ENCODE measurements at regions not wholly inside any gene's neighbourhood (a gene's known extent, or its start where the extent isn't known, plus 50 kb on each side); places are given as distances from the start of the nearest gene placed in this dataset.

- no peak overlapping the region for H3K4me3 Mint-ChIP-seq
- peaks cover 3% of the 10 kb centered on the region for H3K27me3 Mint-ChIP-seq
- no peaks in the 10 kb centered on the region for H3K36me3 Mint-ChIP-seq
- H3K27ac Mint-ChIP-seq = no peak overlapping the region
- H3K4me1 Mint-ChIP-seq = no peaks in the 10 kb centered on the region
- H3K9me3 Mint-ChIP-seq = peaks cover 10% of the 10 kb centered on the region
Measured at GRCh38 chr12:125704803-125705202, 639.6 kb downstream of the AACS start.

- H3K4me3 Mint-ChIP-seq = no peak overlapping the region
- H3K9me3 Mint-ChIP-seq = peaks cover 13% of the 10 kb centered on the region
- no peak overlapping the region for H3K27ac Mint-ChIP-seq
- H3K27me3 Mint-ChIP-seq = no peaks in the 10 kb centered on the region
- H3K36me3 Mint-ChIP-seq = peaks cover 7% of the 10 kb centered on the region
- no peaks in the 10 kb centered on the region for H3K4me1 Mint-ChIP-seq
Measured at GRCh38 chr12:125720961-125721360, 655.7 kb downstream of the AACS start.

DNA sequence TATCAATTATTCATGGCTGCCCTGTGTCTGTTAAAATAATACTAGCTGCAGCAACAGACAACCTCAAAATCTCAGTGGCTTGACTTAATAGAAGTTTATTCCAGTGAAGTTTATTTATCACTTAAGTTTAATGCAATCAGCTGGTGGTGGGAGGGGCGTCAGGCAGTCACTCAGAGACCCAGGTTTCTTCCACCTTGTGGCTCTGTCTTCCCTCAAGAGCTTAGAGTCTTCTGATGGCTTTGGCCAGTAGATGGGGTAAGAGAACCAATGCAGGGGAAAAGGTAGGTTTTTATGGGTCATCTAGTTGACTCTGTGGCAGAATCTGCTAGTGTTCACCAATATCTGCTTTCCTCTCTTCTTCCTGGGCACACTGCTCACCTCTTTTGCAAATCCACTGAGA lies 668.9 kb downstream of the AACS start:
- Mint-ChIP-seq H3K4me1 (no peaks in the 10 kb centered on the region), H3K9me3 (no peaks in the 10 kb centered on the region), H3K36me3 (no peaks in the 10 kb centered on the region), H3K27me3 (no peaks in the 10 kb centered on the region), H3K27ac (no peak overlapping the region), H3K4me3 (no peak overlapping the region)

GRCh38 chr12:125738211-125738610 lies 673.0 kb downstream of the AACS start:
- H3K27ac Mint-ChIP-seq = no peak overlapping the region
- no peaks in the 10 kb centered on the region for H3K4me1 Mint-ChIP-seq
- no peak overlapping the region for H3K4me3 Mint-ChIP-seq

DNA sequence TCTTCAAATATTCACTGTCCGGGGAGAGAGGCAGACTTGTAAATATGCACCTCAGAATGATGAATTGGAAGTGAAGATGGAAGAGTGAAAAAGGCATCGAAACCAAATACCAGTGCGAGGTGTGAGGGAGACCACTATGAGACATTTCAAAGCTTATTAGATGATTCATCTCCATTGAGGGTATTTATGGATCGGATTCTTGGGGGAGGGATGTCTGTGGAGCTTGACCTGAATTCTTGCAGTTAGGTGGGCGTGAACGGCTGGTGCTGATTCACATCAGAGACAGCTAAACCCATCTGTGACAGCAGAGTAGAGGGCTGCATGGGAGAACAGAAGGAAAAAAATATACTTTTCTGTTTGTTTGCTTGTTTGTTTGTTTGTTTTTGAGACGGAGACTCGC lies 677.2 kb downstream of the AACS start:
- H3K4me1 Mint-ChIP-seq = no peaks in the 10 kb centered on the region
- H3K9me3 Mint-ChIP-seq = peaks cover 12% of the 10 kb centered on the region
- H3K27ac Mint-ChIP-seq = no peak overlapping the region
- H3K4me3 Mint-ChIP-seq = no peak overlapping the region
- no peaks in the 10 kb centered on the region for H3K36me3 Mint-ChIP-seq
- H3K27me3 Mint-ChIP-seq = no peaks in the 10 kb centered on the region

More at GRCh38 chr12:125738211-125738610, 673.0 kb downstream of the AACS start:
- no peaks in the 10 kb centered on the region for H3K27me3 Mint-ChIP-seq
- no peaks in the 10 kb centered on the region for H3K36me3 Mint-ChIP-seq
- peaks cover 12% of the 10 kb centered on the region for H3K9me3 Mint-ChIP-seq

GRCh38 chr12:125744201-125744600 lies 679.0 kb downstream of the AACS start:
- no peaks in the 10 kb centered on the region for H3K27me3 Mint-ChIP-seq
- H3K36me3 Mint-ChIP-seq = no peaks in the 10 kb centered on the region
- no peak overlapping the region for H3K27ac Mint-ChIP-seq
- H3K4me3 Mint-ChIP-seq = no peak overlapping the region
- H3K4me1 Mint-ChIP-seq = no peaks in the 10 kb centered on the region
- peaks cover 12% of the 10 kb centered on the region for H3K9me3 Mint-ChIP-seq

DNA sequence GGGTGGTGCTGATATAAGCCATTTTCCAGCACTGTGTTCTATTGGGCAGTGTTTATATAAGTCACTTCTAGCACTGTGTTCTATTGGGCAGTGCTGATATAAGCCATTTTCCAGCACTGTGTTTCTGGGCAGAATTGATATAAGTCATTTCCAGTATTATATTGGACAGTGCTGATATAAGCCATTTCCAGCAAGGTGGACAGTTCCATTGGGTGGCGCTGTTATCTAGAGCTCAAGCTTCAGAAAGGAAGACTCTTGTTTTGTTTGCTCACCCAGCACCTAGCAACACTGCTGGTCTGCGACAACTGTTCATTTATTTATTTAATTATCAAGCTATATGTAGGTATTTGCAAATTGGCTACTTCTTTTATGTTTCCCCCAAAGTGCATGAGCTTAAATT lies 690.3 kb downstream of the AACS start:
- Mint-ChIP-seq H3K4me1 (no peaks in the 10 kb centered on the region), H3K27ac (no peak overlapping the region)

DNA sequence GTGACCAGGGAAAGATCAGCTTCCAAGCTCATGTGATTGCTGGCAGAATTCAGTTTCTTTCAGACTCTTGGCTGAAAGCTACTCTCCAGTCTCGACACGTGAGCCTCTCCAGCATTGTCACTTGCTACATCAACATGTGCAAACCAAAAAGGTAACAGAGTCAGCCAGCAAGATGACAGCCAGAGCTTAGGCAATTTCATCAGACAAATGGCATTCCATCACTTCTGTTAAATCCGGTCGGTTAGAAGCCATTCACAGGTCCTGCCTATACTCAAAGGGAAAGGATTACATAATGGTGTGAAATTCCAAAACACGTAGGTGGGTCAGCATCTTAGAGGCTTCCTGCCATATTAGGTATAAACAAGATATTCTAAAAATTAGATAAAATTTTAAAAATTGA lies 700.9 kb downstream of the AACS start:
- Mint-ChIP-seq H3K9me3 (no peaks in the 10 kb centered on the region), H3K4me3 (no peak overlapping the region), H3K4me1 (no peaks in the 10 kb centered on the region)

More for the DNA sequence above, 690.3 kb downstream of the AACS start:
- Mint-ChIP-seq H3K27me3 (peaks cover 1% of the 10 kb centered on the region), H3K4me3 (no peak overlapping the region), H3K36me3 (no peaks in the 10 kb centered on the region), H3K9me3 (no peaks in the 10 kb centered on the region)

DNA sequence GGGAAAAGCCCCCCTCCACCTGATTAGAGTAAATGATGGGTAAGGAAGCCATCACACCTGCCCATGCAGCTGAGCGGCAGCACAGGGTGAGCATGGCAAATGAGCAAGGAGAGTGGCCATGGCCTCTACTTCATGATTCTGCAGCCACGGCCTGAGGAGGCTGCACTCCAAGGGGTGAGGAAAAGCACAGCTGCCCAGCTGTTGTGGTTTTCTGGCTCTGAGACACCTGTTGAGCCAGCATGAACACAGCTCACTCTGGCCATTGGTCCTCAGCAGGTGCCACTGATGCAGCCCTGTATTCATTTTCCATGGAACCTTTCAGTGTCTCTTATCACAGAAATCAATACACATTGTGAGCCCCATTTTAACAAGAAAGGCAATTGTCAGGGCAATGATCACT lies 707.2 kb downstream of the AACS start:
- Mint-ChIP-seq H3K9me3 (peaks cover 4% of the 10 kb centered on the region), H3K4me3 (no peak overlapping the region), H3K27me3 (no peaks in the 10 kb centered on the region), H3K4me1 (no peaks in the 10 kb centered on the region), H3K27ac (no peak overlapping the region), H3K36me3 (no peaks in the 10 kb centered on the region)

More for the DNA sequence above, 700.9 kb downstream of the AACS start:
- Mint-ChIP-seq H3K27ac (no peak overlapping the region), H3K27me3 (no peaks in the 10 kb centered on the region), H3K36me3 (no peaks in the 10 kb centered on the region)

GRCh38 chr12:125773033-125773640 lies 707.9 kb downstream of the AACS start:
- Mint-ChIP-seq H3K27me3 (no peaks in the 10 kb centered on the region), H3K4me3 (no peak overlapping the region), H3K36me3 (no peaks in the 10 kb centered on the region), H3K4me1 (no peaks in the 10 kb centered on the region), H3K27ac (no peak overlapping the region), H3K9me3 (peaks cover 9% of the 10 kb centered on the region)

GRCh38 chr12:125775507-125775906 lies 710.3 kb downstream of the AACS start:
- Mint-ChIP-seq H3K4me1 (no peaks in the 10 kb centered on the region), H3K4me3 (no peak overlapping the region), H3K36me3 (no peaks in the 10 kb centered on the region), H3K27me3 (no peaks in the 10 kb centered on the region), H3K9me3 (peaks cover 9% of the 10 kb centered on the region), H3K27ac (no peak overlapping the region)

GRCh38 chr12:125776212-125776611 lies 711.0 kb downstream of the AACS start:
- H3K27ac Mint-ChIP-seq = no peak overlapping the region
- no peak overlapping the region for H3K4me3 Mint-ChIP-seq
- no peaks in the 10 kb centered on the region for H3K36me3 Mint-ChIP-seq
- H3K9me3 Mint-ChIP-seq = peaks cover 9% of the 10 kb centered on the region
- H3K27me3 Mint-ChIP-seq = no peaks in the 10 kb centered on the region
- no peaks in the 10 kb centered on the region for H3K4me1 Mint-ChIP-seq

DNA sequence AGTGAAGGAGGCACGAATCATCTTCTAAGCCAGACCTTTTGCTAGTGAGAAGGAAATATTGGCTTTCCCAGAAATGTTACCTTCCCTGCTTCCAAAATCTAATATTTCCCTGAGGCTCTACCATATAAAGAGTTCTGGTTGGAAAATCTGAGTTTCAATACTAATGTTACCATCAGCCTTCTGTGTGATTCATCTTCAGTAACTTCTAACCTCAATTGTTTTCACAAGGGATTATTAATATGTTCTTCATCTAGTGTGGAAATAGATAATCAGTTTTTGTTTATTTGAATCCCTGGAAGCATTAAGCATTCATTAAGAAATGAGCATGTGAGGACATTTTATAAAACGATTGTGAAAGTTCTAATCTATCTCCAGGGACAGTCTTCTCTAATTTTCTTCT lies 720.9 kb downstream of the AACS start:
- Mint-ChIP-seq H3K36me3 (no peaks in the 10 kb centered on the region), H3K4me1 (no peaks in the 10 kb centered on the region), H3K4me3 (no peak overlapping the region), H3K27ac (no peak overlapping the region), H3K27me3 (no peaks in the 10 kb centered on the region), H3K9me3 (no peaks in the 10 kb centered on the region)

DNA sequence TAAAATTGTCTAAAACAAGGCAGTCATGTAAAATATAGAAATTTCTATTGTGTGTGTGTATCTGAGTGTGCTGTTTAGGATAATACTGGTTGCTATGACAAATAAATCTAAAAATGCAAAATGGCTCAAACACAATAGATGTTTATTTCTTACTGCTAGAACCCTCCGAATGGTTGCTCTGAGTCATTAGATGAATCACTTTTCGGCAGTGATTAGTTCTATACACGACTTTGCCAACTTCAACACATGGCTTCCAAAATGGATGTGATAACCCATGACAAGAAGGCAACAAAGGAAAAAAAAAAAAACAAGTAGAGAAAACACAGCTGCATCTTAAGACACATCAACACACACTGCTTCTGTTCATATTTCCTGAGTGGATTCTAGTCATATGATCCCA lies 729.2 kb downstream of the AACS start:
- peaks cover 5% of the 10 kb centered on the region for H3K9me3 Mint-ChIP-seq
- no peaks in the 10 kb centered on the region for H3K27me3 Mint-ChIP-seq
- no peak overlapping the region for H3K4me3 Mint-ChIP-seq
- no peak overlapping the region for H3K27ac Mint-ChIP-seq
- H3K36me3 Mint-ChIP-seq = no peaks in the 10 kb centered on the region
- H3K4me1 Mint-ChIP-seq = no peaks in the 10 kb centered on the region

DNA sequence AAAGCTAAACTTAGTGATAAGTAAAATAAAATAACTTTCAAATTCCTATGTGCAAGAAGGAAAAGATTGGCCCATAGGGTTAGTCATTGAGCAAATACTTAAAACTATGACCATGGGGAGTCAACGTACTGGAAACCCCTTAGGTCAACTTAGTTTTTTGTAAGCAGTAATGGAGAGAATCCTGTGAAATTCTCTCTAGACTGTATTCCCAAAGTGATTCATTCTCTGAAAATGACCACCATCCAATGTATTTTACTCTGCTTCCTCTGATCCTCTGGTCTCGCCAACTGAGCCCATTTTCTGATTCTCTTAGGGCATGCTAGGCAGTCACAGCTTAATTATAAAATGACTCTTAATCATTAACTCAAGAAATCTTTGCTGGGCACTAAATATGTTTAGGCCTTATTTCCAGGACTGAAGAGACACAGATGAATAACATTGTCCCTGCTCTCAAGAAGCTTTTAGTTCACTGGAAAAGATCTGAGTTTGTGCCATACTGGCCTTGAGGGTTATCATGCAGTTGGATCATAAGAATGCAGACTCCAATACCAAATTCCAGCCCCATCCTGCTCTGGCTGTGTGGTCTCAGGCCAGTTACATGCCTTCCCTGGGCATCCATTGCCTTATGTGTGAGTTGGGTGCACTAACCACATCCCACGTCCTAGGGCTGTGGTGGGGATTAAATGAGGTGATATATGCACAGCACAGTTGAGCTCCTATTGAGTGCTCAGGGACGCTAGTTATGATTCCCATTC lies 732.4 kb downstream of the AACS start:
- no peak overlapping the region for H3K4me3 Mint-ChIP-seq
- no peaks in the 10 kb centered on the region for H3K27me3 Mint-ChIP-seq
- H3K4me1 Mint-ChIP-seq = no peaks in the 10 kb centered on the region
- no peaks in the 10 kb centered on the region for H3K36me3 Mint-ChIP-seq
- H3K9me3 Mint-ChIP-seq = peaks cover 5% of the 10 kb centered on the region
- H3K27ac Mint-ChIP-seq = no peak overlapping the region

DNA sequence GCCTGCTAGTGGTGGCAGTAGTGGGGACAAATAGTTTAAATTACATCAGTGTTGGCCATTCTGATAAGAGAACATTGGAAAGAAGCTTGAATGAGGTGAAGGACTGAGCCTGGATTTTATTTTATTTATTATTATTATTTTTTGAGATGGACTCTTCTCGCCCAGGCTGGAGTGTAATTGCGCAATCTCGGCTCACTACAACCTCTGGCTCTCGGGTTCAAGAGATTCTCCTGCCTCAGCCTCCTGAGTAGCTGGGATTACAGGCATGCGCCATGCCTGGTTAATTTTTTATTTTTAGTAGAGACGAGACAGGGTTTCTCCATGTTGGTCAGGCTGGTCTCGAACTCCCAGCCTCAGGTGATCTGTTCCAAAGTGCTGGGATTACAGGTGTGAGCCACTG lies 739.4 kb downstream of the AACS start:
- H3K36me3 Mint-ChIP-seq = no peaks in the 10 kb centered on the region
- H3K4me3 Mint-ChIP-seq = no peak overlapping the region
- no peaks in the 10 kb centered on the region for H3K27me3 Mint-ChIP-seq
- no peaks in the 10 kb centered on the region for H3K9me3 Mint-ChIP-seq
- no peaks in the 10 kb centered on the region for H3K4me1 Mint-ChIP-seq
- H3K27ac Mint-ChIP-seq = no peak overlapping the region

- no peaks in the 10 kb centered on the region for H3K36me3 Mint-ChIP-seq
Measured at GRCh38 chr12:125824276-125824675, 759.0 kb downstream of the AACS start.

More at GRCh38 chr12:125824276-125824675, 759.0 kb downstream of the AACS start:
- no peaks in the 10 kb centered on the region for H3K27me3 Mint-ChIP-seq
- H3K9me3 Mint-ChIP-seq = peaks cover 5% of the 10 kb centered on the region
- H3K4me1 Mint-ChIP-seq = no peaks in the 10 kb centered on the region
- no peak overlapping the region for H3K4me3 Mint-ChIP-seq
- H3K27ac Mint-ChIP-seq = no peak overlapping the region
